HFF-Myc (cell line): ENCODE measurements at regions not wholly inside any gene's neighbourhood (a gene's known extent, or its start where the extent isn't known, plus 50 kb on each side); places are given as distances from the start of the nearest gene placed in this dataset.

Source experiments
- DNase-seq: peaks from one replicate; pipeline ENCODE4 v3.0.0-alpha.2; 2011; ENCODE audit warnings: low read depth; ENCODE audit errors: extremely low read depth
- H3K4me3 ChIP-seq: replicated peaks from 2 replicates; pipeline ENCODE4 v1.5.1; 2011; ENCODE audit warnings: low read depth, mild to moderate bottlenecking, control low read depth, low read length
- TF ChIP-seq, protein P1 (sequence below): IDR thresholded peaks from 2 replicates; pipeline ENCODE4 v1.5.1; 2012; ENCODE audit warnings: mild to moderate bottlenecking, low read depth, low read length, control low read depth; ENCODE audit errors: missing control alignments

DNA sequence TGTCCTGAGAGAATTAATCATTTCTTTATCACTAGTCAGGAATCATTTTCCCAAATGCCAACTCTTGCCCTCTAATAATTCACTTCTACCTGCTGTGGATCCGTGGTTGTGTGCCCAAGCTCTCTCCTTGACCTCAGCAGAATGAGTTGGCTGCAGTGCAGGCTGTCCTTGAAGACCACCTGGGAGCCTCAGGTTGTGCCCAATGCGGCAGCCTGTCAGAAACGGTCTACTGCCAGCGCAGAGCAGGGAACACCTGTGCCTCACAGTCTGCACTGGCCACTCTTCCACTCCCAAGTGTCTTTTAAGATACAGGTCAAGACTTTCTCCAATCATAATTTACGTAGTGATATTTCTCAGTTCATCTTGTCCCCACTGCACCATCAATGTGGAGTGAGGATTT, 246.0 kb upstream of the PHF14 start:
- no peak overlapping the region for H3K4me3 ChIP-seq
- TF ChIP-seq, protein P1, sequence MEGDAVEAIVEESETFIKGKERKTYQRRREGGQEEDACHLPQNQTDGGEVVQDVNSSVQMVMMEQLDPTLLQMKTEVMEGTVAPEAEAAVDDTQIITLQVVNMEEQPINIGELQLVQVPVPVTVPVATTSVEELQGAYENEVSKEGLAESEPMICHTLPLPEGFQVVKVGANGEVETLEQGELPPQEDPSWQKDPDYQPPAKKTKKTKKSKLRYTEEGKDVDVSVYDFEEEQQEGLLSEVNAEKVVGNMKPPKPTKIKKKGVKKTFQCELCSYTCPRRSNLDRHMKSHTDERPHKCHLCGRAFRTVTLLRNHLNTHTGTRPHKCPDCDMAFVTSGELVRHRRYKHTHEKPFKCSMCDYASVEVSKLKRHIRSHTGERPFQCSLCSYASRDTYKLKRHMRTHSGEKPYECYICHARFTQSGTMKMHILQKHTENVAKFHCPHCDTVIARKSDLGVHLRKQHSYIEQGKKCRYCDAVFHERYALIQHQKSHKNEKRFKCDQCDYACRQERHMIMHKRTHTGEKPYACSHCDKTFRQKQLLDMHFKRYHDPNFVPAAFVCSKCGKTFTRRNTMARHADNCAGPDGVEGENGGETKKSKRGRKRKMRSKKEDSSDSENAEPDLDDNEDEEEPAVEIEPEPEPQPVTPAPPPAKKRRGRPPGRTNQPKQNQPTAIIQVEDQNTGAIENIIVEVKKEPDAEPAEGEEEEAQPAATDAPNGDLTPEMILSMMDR, result no peak
- no peak for DNase-seq

DNA sequence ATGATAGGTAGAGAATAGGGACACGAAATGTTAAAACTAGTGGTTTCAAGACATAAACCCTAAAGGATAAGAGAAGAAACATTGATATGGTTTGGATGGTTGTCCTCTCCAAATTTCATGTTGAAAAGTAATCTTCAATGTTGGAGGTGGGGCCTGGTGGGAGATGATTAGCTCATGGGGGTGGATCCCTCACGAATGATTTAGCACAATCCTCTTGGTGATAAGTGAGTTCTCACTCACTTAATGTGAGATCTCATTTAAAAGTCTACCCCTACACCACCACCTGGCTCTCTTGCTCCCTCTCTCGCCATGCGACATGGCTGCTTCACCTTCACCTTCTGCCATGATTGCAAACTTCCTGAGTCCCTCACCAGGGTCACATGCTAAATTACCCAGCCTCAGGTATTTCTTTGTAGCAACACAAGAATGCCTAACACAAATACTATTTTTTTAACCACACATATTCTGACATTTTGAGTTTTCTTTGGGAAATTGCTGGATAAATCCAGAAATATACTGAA, 242.4 kb upstream of the PHF14 start:
- H3K4me3 ChIP-seq, result no peak overlapping the region
- TF ChIP-seq, protein P1, result no peak
- DNase-seq, result no peak

DNA sequence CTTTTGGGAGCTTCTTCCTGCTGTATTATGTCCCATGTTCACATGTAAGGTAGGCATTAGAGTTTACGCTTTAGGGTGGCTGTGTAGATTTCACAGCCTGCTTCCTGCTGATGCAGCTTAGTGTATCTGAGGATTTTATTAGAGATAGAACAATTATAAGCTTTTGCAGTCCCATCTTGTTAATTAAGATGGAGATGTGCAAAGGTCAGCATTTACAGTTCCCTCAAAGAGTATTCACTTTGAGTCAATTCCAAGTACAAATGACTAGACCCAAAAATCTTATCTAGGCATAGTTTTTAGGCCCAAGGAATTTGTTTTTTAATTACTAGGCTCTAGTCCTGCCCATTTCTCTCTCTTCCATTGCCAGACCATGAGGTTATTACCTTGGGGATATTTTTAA, 239.9 kb upstream of the PHF14 start:
- DNase-seq, result no peak
- no peak overlapping the region for H3K4me3 ChIP-seq
- TF ChIP-seq, protein P1, result no peak

DNA sequence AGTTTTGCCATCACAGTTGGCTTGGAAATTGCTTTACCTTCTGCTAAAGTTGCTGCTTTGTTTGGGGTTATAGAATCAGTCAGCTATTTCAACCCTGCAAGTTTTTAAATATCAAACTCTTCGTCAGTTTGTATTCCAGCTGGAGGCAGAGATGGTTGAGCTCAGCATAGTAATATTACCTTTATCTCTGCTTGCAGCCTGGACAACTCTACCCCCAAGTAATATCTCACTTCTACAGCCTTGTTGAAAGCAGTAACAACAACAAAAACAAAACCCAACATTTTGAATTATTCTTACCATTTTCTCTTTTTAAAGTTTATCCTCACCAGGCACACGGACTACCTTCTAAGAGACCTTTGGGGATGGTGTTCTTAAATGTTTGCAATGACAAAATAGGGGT, 239.1 kb upstream of the PHF14 start:
- no peak for DNase-seq
- TF ChIP-seq, protein P1, result no peak

DNA sequence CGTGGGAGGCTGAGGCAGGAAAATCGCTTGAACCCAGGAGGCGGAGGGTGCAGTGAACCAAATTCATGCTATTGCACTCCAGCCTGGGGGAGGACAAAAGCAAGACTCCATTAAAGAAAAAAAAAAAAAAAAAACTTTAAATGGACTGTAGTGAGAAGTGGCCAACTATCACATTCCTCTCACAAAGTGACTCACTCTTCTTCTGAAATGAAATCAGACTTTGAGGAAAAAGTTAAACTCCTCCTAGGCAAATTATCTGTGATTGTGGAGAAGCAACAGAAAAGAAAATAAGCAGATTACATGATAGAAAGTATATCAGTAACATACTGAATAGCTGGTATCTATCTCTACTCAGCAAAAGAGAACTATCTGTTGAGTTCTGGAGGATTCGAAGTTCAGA, 234.3 kb upstream of the PHF14 start:
- no peak overlapping the region for H3K4me3 ChIP-seq
- TF ChIP-seq, protein P1, result no peak
- no peak for DNase-seq

More for the DNA sequence above, 239.1 kb upstream of the PHF14 start:
- no peak overlapping the region for H3K4me3 ChIP-seq

DNA sequence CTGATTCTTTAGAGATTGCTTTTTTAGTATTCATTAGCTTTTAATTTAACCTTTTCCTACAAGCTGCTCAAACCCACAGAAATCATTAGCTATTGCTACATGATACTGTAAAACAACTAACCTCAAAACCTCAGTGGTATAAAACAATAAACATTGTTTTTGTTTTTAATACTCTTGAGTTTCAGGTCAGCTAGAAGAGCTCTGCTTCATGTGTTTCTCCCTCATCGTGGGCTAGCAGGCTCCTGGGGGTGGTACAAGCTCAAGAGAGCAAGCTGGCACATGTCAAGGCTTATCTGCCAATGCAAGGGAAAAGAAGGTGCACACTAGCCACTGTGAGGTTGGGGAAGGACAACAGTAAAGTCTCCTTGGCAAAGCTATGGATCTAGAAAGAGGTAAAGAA, 232.9 kb upstream of the PHF14 start:
- H3K4me3 ChIP-seq, result no peak overlapping the region
- no peak for DNase-seq
- TF ChIP-seq, protein P1, result no peak

DNA sequence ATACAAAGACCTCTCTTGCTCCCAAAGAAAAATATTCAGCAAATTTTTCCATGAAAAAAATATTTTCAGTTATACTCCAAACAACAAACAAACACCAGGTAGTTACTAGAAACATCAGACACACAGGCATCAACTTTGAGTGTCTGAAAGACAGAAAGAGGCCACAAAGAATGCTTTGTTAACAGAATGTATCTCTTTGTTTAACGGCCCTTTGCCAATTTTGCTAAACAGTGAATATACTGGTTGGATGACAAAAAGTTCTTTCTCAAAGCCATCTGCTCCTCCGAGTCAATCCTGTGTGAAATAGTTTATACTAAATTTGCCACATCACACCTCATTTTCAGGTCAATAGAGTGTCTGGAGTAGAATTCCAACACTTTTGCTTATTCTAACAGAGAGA, 216.7 kb upstream of the PHF14 start:
- no peak overlapping the region for H3K4me3 ChIP-seq
- TF ChIP-seq, protein P1, result no peak
- no peak for DNase-seq
